Heart right ventricle (tissue), 16 donors: ENCODE measurements at regions not wholly inside any gene's neighbourhood (a gene's known extent, or its start where the extent isn't known, plus 50 kb on each side); places are given as distances from the start of the nearest gene placed in this dataset.
"Not testable (repeated sequence)": the region's sequence is repeated elsewhere in the genome, so short reads cannot be mapped to it uniquely, and the experiment has no call there.

Source experiments
- ATAC-seq, 8 donors: fragments of 200-7000 bp; cut with Tn5 transposase; one replicate each; pipeline ENCODE4 v1.9.1; 2020; ENCODE audit warnings: mild to moderate bottlenecking in 8 of 8, moderate library complexity in 8 of 8, moderate number of reproducible peaks in 1 of 8
- DNase-seq, 2 donors: peaks; one replicate each; pipeline ENCODE4 v3.0.0-alpha.2; 2020
- H3K27ac ChIP-seq, 10 donors: fragments of 200-600 bp; sonication (generic) in 2 of 10; one replicate each; pipeline versions ENCODE4 v1.5.0 to v1.8.0; 2020 to 2022; ENCODE audit warnings: mild to moderate bottlenecking in 3 of 10
- H3K27me3 ChIP-seq, 7 donors: fragments of 200-600 bp; one replicate each; pipeline ENCODE4 v1.8.0; 2021 to 2022; ENCODE audit warnings: mild to moderate bottlenecking in 2 of 7
- H3K36me3 ChIP-seq, 9 donors: fragments of 200-600 bp; sonication (generic) in 1 of 9; one replicate each; pipeline versions ENCODE4 v1.5.0 to v1.8.0; 2020 to 2022; ENCODE audit warnings: mild to moderate bottlenecking in 2 of 9
- H3K4me1 ChIP-seq, 9 donors: fragments of 200-600 bp; sonication (generic) in 1 of 9; one replicate each; pipeline versions ENCODE4 v1.5.0 to v1.8.0; 2020 to 2022; ENCODE audit warnings: mild to moderate bottlenecking in 4 of 9
- H3K4me3 ChIP-seq, 10 donors: fragments of 200-600 bp; sonication (generic) in 2 of 10; one replicate each; pipeline versions ENCODE4 v1.5.0 to v1.8.0; 2020 to 2022; ENCODE audit warnings: mild to moderate bottlenecking in 7 of 10, moderate library complexity in 2 of 10
- H3K9me3 ChIP-seq, 11 donors: fragments of 200-600 bp in 10 of 11; sonication (generic) in 2 of 11; one replicate each; pipeline versions ENCODE4 v1.5.0 to v1.8.0; 2013 to 2022; ENCODE audit warnings: mild to moderate bottlenecking in 2 of 11, control low read depth in 1 of 11, moderate library complexity in 1 of 11
- CTCF ChIP-seq, 9 donors: fragments of 200-600 bp; sonication (generic) in 2 of 9; IDR thresholded peaks; one replicate each; pipeline versions ENCODE4 v1.5.0 to v1.8.0; 2021 to 2022; ENCODE audit warnings: antibody characterized with exemption in 9 of 9, mild to moderate bottlenecking in 5 of 9, moderate library complexity in 1 of 9
- WGBS, 2 donors: extraction: QIAGEN DNeasy Blood & Tissue Kit; methylation state at CpG; one replicate each; pipeline ENCODE4 v1.1.7; 2013; ENCODE audit warnings: inconsistent platforms in 1 of 2; 5-methylcytosine and 5-hydroxymethylcytosine counted together
- intact Hi-C, 10 donors: fragments of 100-400 bp; cut with DNase I; formaldehyde crosslinking; loops; one replicate each; pipeline versions ENCODE4 v1.11.1 to v1.14.2; 2022
- donor health status: Arrhythmogenic right ventricular cardiomyopathy.
- donor health status: ischemic (EF 13 %, LVEDD 7.1; RV severe dilation, severe dysfunction).
- donor health status: healthy with polysubstance abuse.
- donor health status: DM: no; HTN: yes; CAD: no.
- donor health status: DM: no; HTN: no; CAD: no.
- donor health status: ischemic (EF 25% LVEDD 6.9; RV normal size, moderate dysfunction).
- donor health status: ischemic (EF 25% LVEDD 5.7; RV mildly dilated, moderate dysfunction).
- donor health status: healthy.
- donor health status: DM: yes; HTN: yes; CAD: no.
- donor health status: Ischemic cardiomyopathy.
- donor health status: ischemic (EF 35%, LVEDD 5.7; RV mildly dilated, moderate dysfunction).
- donor health status: nonischemic (EF 11% LVEDD 7.7; RV severe dilation, severe dysfunction).
- donor health status: DM: yes; HTN: yes; CAD: no.
- donor health status: PGD.
- donor health status: ischemic (EF 29% LVEDD 5.4; RV normal size, mild dysfunction).
- donor health status: nonischemic (EF 23%, LVEDD 6.1; RV moderate dilation, normal function).

- no peak for ATAC-seq
- peaks cover 0 to 5% (median 0%) of the 10 kb centered on the region in 9 donors for H3K4me1 ChIP-seq
- H3K4me3 ChIP-seq: no peak overlapping the region
- H3K27ac ChIP-seq: no peak overlapping the region
- no peaks in the 10 kb centered on the region for H3K36me3 ChIP-seq
- intact Hi-C loops: no loop called here
- peaks cover 0 to 12% (median 0%) of the 10 kb centered on the region in 7 donors for H3K27me3 ChIP-seq
- DNase-seq: no peak
- peaks cover 0 to 5% (median 0%) of the 10 kb centered on the region in 11 donors for H3K9me3 ChIP-seq
- no peak for TF ChIP-seq CTCF (IDR thresholded peaks at IDR 0.05)
- 89 to 91% methylated on average over 4 of the region's 4 CpGs for WGBS, 2 donors
These were observed 253.8 kb upstream of the RAB4A start for GRCh38 chr1:229017091-229017490.

DNA sequence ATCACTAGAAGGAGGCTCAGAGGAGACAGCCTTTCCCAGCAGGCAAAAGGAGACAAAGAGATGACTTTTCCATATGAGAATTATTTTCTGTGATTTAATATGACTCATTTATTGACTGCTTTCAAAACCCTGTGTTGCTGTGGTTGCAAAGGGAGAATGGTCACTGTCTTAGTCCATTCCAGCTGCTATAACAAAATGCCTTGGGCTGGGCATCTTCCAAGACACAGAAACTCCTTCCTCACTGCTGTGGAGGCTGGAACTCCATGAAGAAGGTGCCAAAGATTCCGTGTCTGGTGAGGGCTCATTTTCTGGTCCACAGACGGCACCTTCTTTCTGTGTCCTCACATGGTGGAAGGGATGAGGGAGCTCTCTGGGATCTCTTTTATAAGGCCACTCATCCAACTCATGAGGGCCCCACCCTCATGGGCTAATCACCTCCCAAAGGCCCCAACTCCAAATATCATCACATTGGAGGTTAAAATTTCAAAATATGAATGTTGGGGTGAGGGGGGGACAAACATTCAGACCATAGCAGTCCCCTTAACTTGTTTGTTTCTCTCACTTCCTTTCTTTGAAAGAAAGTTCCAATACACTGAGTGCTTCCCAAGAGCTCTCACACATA lies 252.1 kb upstream of the RAB4A start:
- no peak for ATAC-seq
- Histone ChIP-seq H3K4me1 (peaks cover 0 to 19% (median 0%) of the 10 kb centered on the region in 9 donors), H3K36me3 (no peaks in the 10 kb centered on the region), H3K4me3 (no peak overlapping the region), H3K9me3 (peaks cover 0 to 5% (median 0%) of the 10 kb centered on the region in 11 donors), H3K27ac (no peak overlapping the region), H3K27me3 (peaks cover 0 to 12% (median 0%) of the 10 kb centered on the region in 7 donors)
- no peak for DNase-seq
- TF ChIP-seq CTCF (IDR thresholded peaks at IDR 0.05): no peak
- intact Hi-C loops: no loop called here
- WGBS, 2 donors: 92 to 97% methylated on average over 2 of the region's 2 CpGs

GRCh38 chr1:229019663-229020271 lies 251.1 kb upstream of the RAB4A start:
- ATAC-seq: no peak
- WGBS, 2 donors: 77 to 83% methylated on average over 8 of the region's 8 CpGs
- no peak for DNase-seq
- Histone ChIP-seq H3K9me3 (peaks cover 0 to 5% (median 0%) of the 10 kb centered on the region in 11 donors), H3K4me1 (peaks cover 0 to 29% (median 0%) of the 10 kb centered on the region in 9 donors), H3K4me3 (no peak overlapping the region), H3K36me3 (no peaks in the 10 kb centered on the region), H3K27ac (no peak overlapping the region), H3K27me3 (peaks cover 0 to 12% (median 0%) of the 10 kb centered on the region in 7 donors)
- no peak for TF ChIP-seq CTCF (IDR thresholded peaks at IDR 0.05)
- intact Hi-C loops: no loop called here

DNA sequence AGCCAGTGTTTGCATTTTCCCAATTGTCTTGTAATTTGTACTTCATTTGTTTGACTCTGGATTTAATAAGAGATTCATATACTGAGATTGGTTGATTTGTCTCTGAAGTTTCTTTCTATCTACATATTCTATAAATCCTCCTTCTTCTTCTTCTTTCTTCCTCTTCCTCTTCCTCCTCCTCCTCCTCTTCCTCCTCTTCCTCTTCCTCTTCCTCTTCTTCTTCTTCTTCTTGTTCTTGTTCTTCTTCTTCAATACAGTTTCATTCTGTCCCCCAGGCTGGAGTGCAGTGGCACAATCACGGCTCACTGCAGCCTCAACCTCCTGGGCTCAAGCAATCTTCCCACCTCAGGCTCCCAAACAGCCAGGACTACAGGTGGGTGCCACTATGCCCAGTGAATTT lies 249.9 kb upstream of the RAB4A start:
- ATAC-seq, H3K27ac ChIP-seq, H3K9me3 ChIP-seq, H3K27me3 ChIP-seq, DNase-seq, H3K36me3 ChIP-seq, intact Hi-C loops, H3K4me3 ChIP-seq: not testable (repeated sequence)
- WGBS, 2 donors: 87 to 100% methylated on average over 1 of the region's 1 CpG
- H3K4me1 ChIP-seq: peaks cover 0 to 42% (median 0%) of the 10 kb centered on the region in 9 donors
